ENCODE measurements at regions not wholly inside any gene's neighbourhood (a gene's known extent, or its start where the extent isn't known, plus 50 kb on each side); places are given as distances from the start of the nearest gene placed in this dataset.

GRCh38 chr10:6349846-6350535 lies 147.3 kb downstream of the PFKFB3 start:
- BruUV-seq (replicated peaks): no TSS peak
- no peak overlapping the region for H2AFZ ChIP-seq (ENCODE audit: low read depth, low read length, poor library complexity, severe bottlenecking)
- no peaks in the 10 kb centered on the region for H3K9me3 ChIP-seq (ENCODE audit: control insufficient read depth in 1 of 2, insufficient read depth in 1 of 2, low read depth in 1 of 2, low read length in 2 of 2)
- no peak overlapping the region for H3K4me3 ChIP-seq (replicated peaks in 1 of 2; ENCODE audit: low read depth in 1 of 2, low read length in 2 of 2)
- ATAC-seq (no peak), DNase-seq (ENCODE audit: low read depth, low spot score) (no peak)
- H3K9me2 ChIP-seq (ENCODE audit: insufficient read depth): no peaks in the 10 kb centered on the region
- no peak for TF ChIP-seq EGR1 (IDR thresholded peaks at IDR 0.05; ENCODE audit: low read depth)
- TF ChIP-seq TCF7L2 (IDR thresholded peaks at IDR 0.05; ENCODE audit: borderline replicate concordance, extremely low read depth, insufficient read depth, insufficient read length): no peak
- no peak for TF ChIP-seq POLR2A (IDR thresholded peaks at IDR 0.05; ENCODE audit: borderline replicate concordance, extremely low read depth, insufficient read depth, insufficient read length)
- TF ChIP-seq ZNF274 (IDR thresholded peaks at IDR 0.05; ENCODE audit: low read depth, low read length): no peak
- no peak for TF ChIP-seq CEBPB (IDR thresholded peaks at IDR 0.05; ENCODE audit: low read depth)
- no peak for TF ChIP-seq SP1 (IDR thresholded peaks at IDR 0.05; ENCODE audit: low read depth)
- H3K27me3 ChIP-seq (ENCODE audit: insufficient read depth, low read length): no peaks in the 10 kb centered on the region
- intact Hi-C loops (cut with micrococcal nuclease): no loop called here
- CTCF ChIA-PET: no interaction called here
- H3K4me1 ChIP-seq (ENCODE audit: control insufficient read depth in 1 of 2, insufficient read depth in 2 of 2, low read length in 2 of 2): no peaks in the 10 kb centered on the region
- no peaks in the 10 kb centered on the region for H3K36me3 ChIP-seq (ENCODE audit: control insufficient read depth in 1 of 2, insufficient read depth in 2 of 2, low read length in 2 of 2)
- RAD21 ChIA-PET (ENCODE audit: low non-redundant PET in 1 of 2, low total read pairs in 2 of 2, uncharacterized antibody in 2 of 2, unreplicated experiment in 2 of 2): no interaction called here
- no peaks in the 10 kb centered on the region for H3K79me2 ChIP-seq (ENCODE audit: insufficient read depth, low read length)
- H3K27ac ChIP-seq (ENCODE audit: low read depth, low read length): no peak overlapping the region
- H4K20me1 ChIP-seq (ENCODE audit: insufficient read depth): no peaks in the 10 kb centered on the region
- no peak overlapping the region for H3K4me2 ChIP-seq (ENCODE audit: low read length)
- POLR2A ChIA-PET: no interaction called here
- H3K9ac ChIP-seq (ENCODE audit: low read length): no peak overlapping the region

- ChIA-PET CTCF (no interaction called here), POLR2A (no interaction called here), RAD21 (ENCODE audit: low non-redundant PET in 1 of 2, low total read pairs in 2 of 2, uncharacterized antibody in 2 of 2, unreplicated experiment in 2 of 2) (no interaction called here)
- DNase-seq (ENCODE audit: low read depth, low spot score) (no peak), ATAC-seq (no peak)
- Histone ChIP-seq H3K4me2 (ENCODE audit: low read length) (no peak overlapping the region), H3K79me2 (ENCODE audit: insufficient read depth, low read length) (no peaks in the 10 kb centered on the region), H3K36me3 (ENCODE audit: control insufficient read depth in 1 of 2, insufficient read depth in 2 of 2, low read length in 2 of 2) (no peaks in the 10 kb centered on the region), H2AFZ (ENCODE audit: low read depth, low read length, poor library complexity, severe bottlenecking) (no peak overlapping the region), H3K9me2 (ENCODE audit: insufficient read depth) (no peaks in the 10 kb centered on the region), H3K27me3 (ENCODE audit: insufficient read depth, low read length) (no peaks in the 10 kb centered on the region), H3K4me1 (ENCODE audit: control insufficient read depth in 1 of 2, insufficient read depth in 2 of 2, low read length in 2 of 2) (no peaks in the 10 kb centered on the region), H4K20me1 (ENCODE audit: insufficient read depth) (no peaks in the 10 kb centered on the region), H3K9ac (ENCODE audit: low read length) (no peak overlapping the region), H3K9me3 (ENCODE audit: control insufficient read depth in 1 of 2, insufficient read depth in 1 of 2, low read depth in 1 of 2, low read length in 2 of 2) (no peaks in the 10 kb centered on the region), H3K27ac (ENCODE audit: low read depth, low read length) (no peak overlapping the region), H3K4me3 (replicated peaks in 1 of 2; ENCODE audit: low read depth in 1 of 2, low read length in 2 of 2) (no peak overlapping the region)
- no TSS peak for BruUV-seq (replicated peaks)
- intact Hi-C loops (cut with micrococcal nuclease): no loop called here
- TF ChIP-seq SIN3A (IDR thresholded peaks at IDR 0.05; ENCODE audit: low read depth): no peak
- TF ChIP-seq CEBPB (IDR thresholded peaks at IDR 0.05; ENCODE audit: low read depth): no peak
- no peak for TF ChIP-seq POLR2A (IDR thresholded peaks at IDR 0.05; ENCODE audit: borderline replicate concordance, extremely low read depth, insufficient read depth, insufficient read length)
- TF ChIP-seq RAD21 (IDR thresholded peaks at IDR 0.05; ENCODE audit: low read depth): no peak
- TF ChIP-seq ATF3 (IDR thresholded peaks at IDR 0.05): no peak
- no peak for TF ChIP-seq EZH2phosphoT487 (IDR thresholded peaks at IDR 0.05; ENCODE audit: borderline replicate concordance)
- no peak for TF ChIP-seq FOSL1 (IDR thresholded peaks at IDR 0.05; ENCODE audit: low read depth)
- TF ChIP-seq SRF (IDR thresholded peaks at IDR 0.05; ENCODE audit: low read depth): no peak
- no peak for TF ChIP-seq REST (IDR thresholded peaks at IDR 0.05; ENCODE audit: low read depth)
- no peak for TF ChIP-seq CTCF (IDR thresholded peaks at IDR 0.05 in 2 of 3, conservative IDR thresholded peaks at IDR 0.05 in 1 of 3; ENCODE audit: borderline replicate concordance in 1 of 3, insufficient read depth in 1 of 3, low read depth in 2 of 3, low read length in 2 of 3)
These were observed 147.9 kb downstream of the PFKFB3 start for GRCh38 chr10:6350609-6351008.

All from HCT116 (cell line).